ENCODE measurements at regions not wholly inside any gene's neighbourhood (a gene's known extent, or its start where the extent isn't known, plus 50 kb on each side); places are given as distances from the start of the nearest gene placed in this dataset.

DNA sequence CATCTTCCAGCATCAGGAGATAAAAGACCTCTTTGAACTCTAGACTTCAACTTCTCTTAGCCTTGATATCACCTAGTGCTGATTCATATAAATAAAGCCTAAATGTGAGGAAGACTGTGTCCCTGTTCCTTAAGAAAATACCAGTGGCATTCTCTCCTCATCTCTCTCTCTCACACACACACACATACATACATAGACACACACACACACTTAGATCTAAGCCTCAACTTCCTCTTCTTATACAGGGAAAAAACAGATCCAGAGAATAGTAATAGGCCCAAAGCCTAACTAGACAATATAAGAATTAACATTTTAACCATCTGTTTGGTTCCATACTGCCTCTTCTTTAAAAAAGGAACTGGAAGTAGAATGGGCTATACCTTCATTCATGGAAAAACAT is 195.3 kb upstream of the NR4A3 start:
- H3K36me3 ChIP-seq (ENCODE audit: control insufficient read depth, insufficient read depth, low read length) = no peaks in the 10 kb centered on the region
- H2AFZ ChIP-seq = no peak overlapping the region
- H3K4me1 ChIP-seq = no peaks in the 10 kb centered on the region
- no peak overlapping the region for H3K27ac ChIP-seq
- H3K4me2 ChIP-seq (ENCODE audit: low read length) = no peak overlapping the region
- H3K4me3 ChIP-seq (ENCODE audit: low read depth, low read length) = no peak overlapping the region
- no peaks in the 10 kb centered on the region for H3K79me2 ChIP-seq
- TF ChIP-seq, protein P1, sequence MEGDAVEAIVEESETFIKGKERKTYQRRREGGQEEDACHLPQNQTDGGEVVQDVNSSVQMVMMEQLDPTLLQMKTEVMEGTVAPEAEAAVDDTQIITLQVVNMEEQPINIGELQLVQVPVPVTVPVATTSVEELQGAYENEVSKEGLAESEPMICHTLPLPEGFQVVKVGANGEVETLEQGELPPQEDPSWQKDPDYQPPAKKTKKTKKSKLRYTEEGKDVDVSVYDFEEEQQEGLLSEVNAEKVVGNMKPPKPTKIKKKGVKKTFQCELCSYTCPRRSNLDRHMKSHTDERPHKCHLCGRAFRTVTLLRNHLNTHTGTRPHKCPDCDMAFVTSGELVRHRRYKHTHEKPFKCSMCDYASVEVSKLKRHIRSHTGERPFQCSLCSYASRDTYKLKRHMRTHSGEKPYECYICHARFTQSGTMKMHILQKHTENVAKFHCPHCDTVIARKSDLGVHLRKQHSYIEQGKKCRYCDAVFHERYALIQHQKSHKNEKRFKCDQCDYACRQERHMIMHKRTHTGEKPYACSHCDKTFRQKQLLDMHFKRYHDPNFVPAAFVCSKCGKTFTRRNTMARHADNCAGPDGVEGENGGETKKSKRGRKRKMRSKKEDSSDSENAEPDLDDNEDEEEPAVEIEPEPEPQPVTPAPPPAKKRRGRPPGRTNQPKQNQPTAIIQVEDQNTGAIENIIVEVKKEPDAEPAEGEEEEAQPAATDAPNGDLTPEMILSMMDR (IDR thresholded peaks at IDR 0.05) = no peak
- no peak overlapping the region for H3K9ac ChIP-seq
- no peaks in the 10 kb centered on the region for H3K27me3 ChIP-seq (ENCODE audit: control insufficient read depth, insufficient read depth, low read length)
- no peaks in the 10 kb centered on the region for H3K9me3 ChIP-seq (ENCODE audit: control insufficient read depth, low read length)

DNA sequence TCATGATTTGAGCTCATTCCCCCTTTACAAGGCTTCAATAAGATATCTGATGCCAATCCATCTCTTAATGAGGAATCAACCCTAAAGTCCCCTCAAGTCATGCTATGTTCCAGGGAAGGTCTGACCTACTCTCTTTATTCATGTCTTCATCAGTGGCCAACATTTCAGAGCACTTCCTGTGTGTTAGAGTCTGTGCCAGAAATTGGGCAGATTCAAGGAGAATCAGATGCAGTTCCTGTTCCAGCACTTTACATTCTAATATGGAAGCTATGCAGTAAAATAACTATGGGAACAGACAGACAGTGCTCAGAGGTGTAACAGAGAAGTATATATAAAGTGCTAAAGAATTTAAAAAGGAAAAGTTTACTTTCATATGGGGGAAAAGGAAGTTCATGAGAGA is 193.4 kb upstream of the NR4A3 start:
- H3K27me3 ChIP-seq (ENCODE audit: control insufficient read depth, insufficient read depth, low read length) = no peaks in the 10 kb centered on the region
- no peaks in the 10 kb centered on the region for H3K9me3 ChIP-seq (ENCODE audit: control insufficient read depth, low read length)
- no peak overlapping the region for H2AFZ ChIP-seq
- H3K4me3 ChIP-seq (ENCODE audit: low read depth, low read length) = no peak overlapping the region
- H3K36me3 ChIP-seq (ENCODE audit: control insufficient read depth, insufficient read depth, low read length) = no peaks in the 10 kb centered on the region
- TF ChIP-seq, protein P1 (IDR thresholded peaks at IDR 0.05) = no peak
- no peaks in the 10 kb centered on the region for H3K79me2 ChIP-seq
- no peak overlapping the region for H3K27ac ChIP-seq
- H3K9ac ChIP-seq = no peak overlapping the region
- no peaks in the 10 kb centered on the region for H3K4me1 ChIP-seq
- no peak overlapping the region for H3K4me2 ChIP-seq (ENCODE audit: low read length)

DNA sequence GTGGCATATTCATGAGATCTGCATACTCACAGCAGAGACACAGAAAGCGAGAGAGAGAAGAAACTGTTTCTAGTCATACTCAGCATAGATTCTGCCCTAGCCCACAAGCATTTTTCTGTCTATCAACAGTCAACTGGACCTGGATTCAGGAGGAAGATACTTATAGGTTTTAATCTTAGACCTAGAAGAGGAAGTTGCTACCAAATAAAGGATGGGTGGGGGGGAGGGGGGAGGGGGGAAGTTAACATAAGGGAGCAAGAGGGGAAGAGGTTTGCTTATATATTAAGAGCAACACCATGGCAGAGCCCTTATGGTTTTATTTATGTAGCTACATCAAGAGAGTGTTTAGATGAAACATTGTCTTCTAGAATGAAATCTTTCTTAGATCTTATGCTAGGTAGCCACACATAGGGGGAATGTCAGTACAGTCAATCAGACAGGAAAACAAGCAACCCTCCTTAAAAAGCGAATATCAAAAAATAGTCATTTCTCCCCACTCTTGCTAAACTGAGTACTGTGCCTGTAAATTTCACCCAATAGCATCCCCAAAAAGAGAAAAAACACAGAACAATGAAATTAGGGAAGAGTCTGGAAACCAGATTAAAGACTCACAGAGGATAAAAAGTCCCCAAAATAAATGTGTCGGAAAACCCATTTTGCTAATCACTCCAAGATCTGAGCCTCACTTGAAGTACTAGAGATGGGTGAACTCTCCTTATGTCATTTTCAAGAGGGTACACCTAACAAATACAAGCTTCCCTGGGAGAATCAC is 192.7 kb upstream of the NR4A3 start:
- no peak overlapping the region for H3K27ac ChIP-seq
- H3K4me2 ChIP-seq (ENCODE audit: low read length) = no peak overlapping the region
- no peak overlapping the region for H3K9ac ChIP-seq
- H2AFZ ChIP-seq = no peak overlapping the region
- H3K4me1 ChIP-seq = no peaks in the 10 kb centered on the region
- TF ChIP-seq, protein P1 (IDR thresholded peaks at IDR 0.05) = no peak
- no peaks in the 10 kb centered on the region for H3K27me3 ChIP-seq (ENCODE audit: control insufficient read depth, insufficient read depth, low read length)
- no peak overlapping the region for H3K4me3 ChIP-seq (ENCODE audit: low read depth, low read length)
- no peaks in the 10 kb centered on the region for H3K9me3 ChIP-seq (ENCODE audit: control insufficient read depth, low read length)
- H3K79me2 ChIP-seq = no peaks in the 10 kb centered on the region
- H3K36me3 ChIP-seq (ENCODE audit: control insufficient read depth, insufficient read depth, low read length) = no peaks in the 10 kb centered on the region

DNA sequence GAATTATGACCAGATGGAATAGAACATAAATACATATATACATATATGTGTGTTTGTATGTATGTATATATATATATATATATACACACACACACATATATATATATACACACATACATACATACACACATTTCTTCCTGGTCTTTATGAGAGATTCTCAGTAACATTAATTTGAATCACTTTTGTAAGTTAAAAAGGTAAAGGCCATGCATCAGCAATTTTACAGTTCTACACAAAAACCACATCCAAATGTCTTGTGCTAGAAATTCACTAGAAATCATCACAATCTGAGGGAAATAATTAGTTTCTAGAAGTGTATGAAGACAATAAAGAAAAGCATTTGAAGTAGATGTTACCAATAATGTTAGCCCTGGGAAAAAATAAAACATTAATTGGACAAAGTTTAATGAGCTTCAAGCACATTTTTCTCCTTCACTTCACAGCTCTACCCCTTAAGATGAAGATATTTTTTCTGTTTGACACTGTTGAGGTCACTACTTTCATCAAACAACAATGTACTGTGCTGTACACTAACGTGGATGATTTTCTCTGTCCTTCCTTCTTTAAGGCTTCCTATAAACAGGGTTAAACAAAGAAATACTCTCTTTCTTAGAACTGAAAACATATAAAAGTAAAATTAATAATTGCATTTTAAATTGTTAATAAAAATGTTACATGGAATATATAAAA is 189.2 kb upstream of the NR4A3 start:
- Histone ChIP-seq H3K9me3 (ENCODE audit: control insufficient read depth, low read length) (no peaks in the 10 kb centered on the region), H3K4me3 (ENCODE audit: low read depth, low read length) (no peak overlapping the region), H2AFZ (no peak overlapping the region), H3K27ac (no peak overlapping the region), H3K79me2 (no peaks in the 10 kb centered on the region), H3K9ac (no peak overlapping the region), H3K4me2 (ENCODE audit: low read length) (no peak overlapping the region), H3K4me1 (no peaks in the 10 kb centered on the region), H3K27me3 (ENCODE audit: control insufficient read depth, insufficient read depth, low read length) (no peaks in the 10 kb centered on the region), H3K36me3 (ENCODE audit: control insufficient read depth, insufficient read depth, low read length) (no peaks in the 10 kb centered on the region)
- TF ChIP-seq, protein P1 (IDR thresholded peaks at IDR 0.05) = no peak

Data from parathyroid adenoma (tissue), 2 donors.